Right cardiac atrium (tissue), 5 donors: ENCODE measurements at regions not wholly inside any gene's neighbourhood (a gene's known extent, or its start where the extent isn't known, plus 50 kb on each side); places are given as distances from the start of the nearest gene placed in this dataset.

Source experiments
- ATAC-seq, 2 donors: fragments of 200-7000 bp; cut with Tn5 transposase; one replicate each; pipeline versions ENCODE4 v1.8.0 to v1.9.1; 2020; ENCODE audit warnings: moderate library complexity in 2 of 2, mild to moderate bottlenecking in 1 of 2
- DNase-seq, 3 donors: peaks; one replicate each; pipeline ENCODE4 v3.0.0-alpha.2; 2020
- H3K27ac ChIP-seq: one replicate; pipeline ENCODE4 v1.5.1; 2013; ENCODE audit warnings: mild to moderate bottlenecking, low read length, control low read depth, moderate library complexity
- H3K27me3 ChIP-seq: one replicate; pipeline ENCODE4 v1.6.1; 2013; ENCODE audit not compliant: control insufficient read depth, insufficient read depth
- H3K4me1 ChIP-seq: one replicate; pipeline ENCODE4 v1.6.1; 2013; ENCODE audit warnings: low read length; ENCODE audit not compliant: control insufficient read depth, insufficient read depth
- H3K4me3 ChIP-seq: one replicate; pipeline ENCODE4 v1.5.1; 2013; ENCODE audit warnings: low read length, control low read depth
- H3K9me3 ChIP-seq: one replicate; pipeline ENCODE4 v1.6.1; 2013; ENCODE audit warnings: low read length; ENCODE audit not compliant: control insufficient read depth
- WGBS: extraction: QIAGEN DNeasy Blood & Tissue Kit; methylation state at CpG from one replicate; pipeline ENCODE4 v1.1.7; 2013; 5-methylcytosine and 5-hydroxymethylcytosine counted together
- intact Hi-C, 4 donors: fragments of 100-400 bp; cut with DNase I; formaldehyde crosslinking; loops; one replicate each; pipeline versions ENCODE4 v1.11.0 to v1.14.0; 2022 to 2023
- donor health status: healthy with polysubstance abuse.
- donor health status: DM: no; HTN: yes; CAD: no.
- donor health status: DM: no; HTN: no; CAD: no.
- donor health status: DM: no; HTN: yes; CAD: no; lungs with severe emphysema.
- donor health status: DM: yes; HTN: yes; CAD: no.

DNA sequence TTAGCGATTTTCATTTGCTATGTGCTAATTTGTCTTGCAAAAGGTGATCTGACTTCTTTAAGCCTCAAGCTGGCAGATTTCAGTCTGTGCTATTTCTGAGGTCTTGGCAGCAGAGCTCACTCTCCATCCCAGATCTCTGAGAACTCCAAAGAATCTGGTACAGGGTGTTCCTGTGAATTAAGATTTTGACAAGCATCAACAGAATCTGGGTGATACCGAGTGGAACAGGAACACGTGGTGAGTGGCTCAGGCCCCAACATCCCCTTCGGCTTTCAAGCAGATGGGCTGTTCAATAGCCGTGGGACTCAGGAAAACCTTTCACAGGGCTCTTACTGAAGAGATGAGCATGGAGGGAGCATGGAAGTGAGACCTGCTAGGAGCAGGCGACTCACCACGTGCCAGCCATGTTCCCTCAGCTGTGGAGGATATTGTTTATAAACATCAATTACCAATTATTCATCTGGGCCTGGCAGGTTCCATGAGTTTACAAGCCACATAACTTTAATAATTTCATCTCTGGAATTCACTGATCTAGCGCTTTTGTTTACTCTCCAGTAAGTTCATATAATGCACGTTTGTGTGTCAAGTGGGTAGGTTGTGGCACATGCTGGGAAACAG, 103.4 kb upstream of the SELENOK start:
- Histone ChIP-seq H3K27me3 (no peaks in the 10 kb centered on the region), H3K27ac (peak overlapping the region; percentile 42), H3K4me3 (no peak overlapping the region), H3K4me1 (peaks cover 10% of the 10 kb centered on the region), H3K9me3 (no peaks in the 10 kb centered on the region)
- ATAC-seq (peak; percentile 47 to 85), DNase-seq (peak in 1 of 3 donors; percentile 63)
- intact Hi-C loops, result no loop called here
- WGBS, result 57% methylated on average over 9 of the region's 9 CpGs

GRCh38 chr3:53991240-53991639, 99.6 kb upstream of the SELENOK start:
- DNase-seq (no peak), ATAC-seq (no peak)
- H3K9me3 ChIP-seq, result no peaks in the 10 kb centered on the region
- peaks cover 5% of the 10 kb centered on the region for H3K4me1 ChIP-seq
- WGBS, result 82% methylated on average over 2 of the region's 2 CpGs
- intact Hi-C loops, result no loop called here
- H3K27ac ChIP-seq, result no peak overlapping the region
- H3K27me3 ChIP-seq, result no peaks in the 10 kb centered on the region
- no peak overlapping the region for H3K4me3 ChIP-seq

DNA sequence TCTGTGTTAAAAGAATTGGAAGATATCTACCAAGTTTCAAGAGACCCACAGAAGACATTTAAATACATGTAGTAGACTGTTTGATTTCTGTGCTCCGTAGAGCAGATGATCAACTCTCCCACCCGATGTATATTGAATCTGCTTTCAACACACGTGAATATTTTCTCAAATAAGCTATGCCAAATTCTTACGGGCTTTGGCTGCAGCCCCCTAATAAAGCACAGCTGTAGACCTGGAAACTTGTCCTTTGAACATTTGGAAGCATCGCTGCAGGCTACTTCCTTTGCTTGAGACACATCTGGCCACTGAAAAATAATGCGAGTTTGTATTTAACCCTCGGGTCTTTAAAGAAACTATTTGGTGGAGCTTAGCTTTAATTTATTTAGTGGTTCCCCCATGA, 98.3 kb upstream of the SELENOK start:
- no peaks in the 10 kb centered on the region for H3K9me3 ChIP-seq
- H3K4me1 ChIP-seq, result no peaks in the 10 kb centered on the region
- ATAC-seq (no peak), DNase-seq (no peak)
- H3K4me3 ChIP-seq, result no peak overlapping the region
- no peaks in the 10 kb centered on the region for H3K27me3 ChIP-seq
- H3K27ac ChIP-seq, result no peak overlapping the region
- WGBS, result 54% methylated on average over 7 of the region's 7 CpGs
- intact Hi-C loops, result no loop called here

DNA sequence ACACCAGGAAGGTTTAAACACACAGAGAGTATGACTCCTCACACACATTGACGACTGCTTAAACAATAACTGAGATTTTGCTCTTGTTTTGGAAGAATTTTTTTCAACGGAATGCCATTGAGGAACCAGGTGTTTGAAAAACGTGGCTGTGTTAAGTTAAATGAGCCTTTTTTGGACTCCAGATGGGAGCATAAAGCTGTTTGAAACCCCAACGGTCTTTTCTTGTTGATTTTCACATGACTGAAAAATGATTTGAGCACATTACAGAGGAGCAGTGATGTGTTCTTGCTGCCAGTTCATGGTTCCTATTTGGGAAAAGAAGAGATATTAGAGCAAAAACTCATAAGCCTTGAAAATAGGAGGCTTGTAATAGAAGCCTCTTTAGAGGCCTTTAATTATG, 97.8 kb upstream of the SELENOK start:
- ATAC-seq, result no peak
- WGBS, result 61% methylated on average over 4 of the region's 4 CpGs

DNA sequence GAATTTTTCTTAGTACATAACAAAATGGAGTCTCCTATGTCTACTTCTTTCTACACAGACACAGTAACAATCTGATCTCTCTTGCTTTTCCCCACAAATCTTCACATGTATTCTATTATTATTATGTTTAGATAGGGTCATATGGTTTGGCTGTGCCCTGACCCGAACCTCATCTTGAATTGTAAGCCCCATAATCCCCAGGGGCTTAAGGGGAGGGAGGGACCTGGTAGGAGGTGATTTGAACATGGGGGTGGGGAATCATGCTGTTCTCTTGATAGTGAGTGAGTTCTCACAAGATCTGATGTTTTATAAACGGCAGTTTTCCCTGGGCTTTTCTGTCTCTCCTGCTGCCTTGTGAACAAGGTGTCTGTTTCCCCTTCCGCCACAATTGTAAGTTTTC, 86.7 kb upstream of the SELENOK start:
- no peak for ATAC-seq
- Histone ChIP-seq H3K27me3 (no peaks in the 10 kb centered on the region), H3K4me3 (no peak overlapping the region), H3K9me3 (no peaks in the 10 kb centered on the region), H3K4me1 (no peaks in the 10 kb centered on the region), H3K27ac (no peak overlapping the region)
- WGBS, result 54% methylated on average over 3 of the region's 3 CpGs
- intact Hi-C loops, result no loop called here
- DNase-seq, result no peak

More for the DNA sequence above, 97.8 kb upstream of the SELENOK start:
- intact Hi-C loops, result no loop called here
- H3K4me1 ChIP-seq, result no peaks in the 10 kb centered on the region
- no peaks in the 10 kb centered on the region for H3K27me3 ChIP-seq
- H3K4me3 ChIP-seq, result no peak overlapping the region
- H3K9me3 ChIP-seq, result no peaks in the 10 kb centered on the region
- H3K27ac ChIP-seq, result no peak overlapping the region
- DNase-seq, result no peak

DNA sequence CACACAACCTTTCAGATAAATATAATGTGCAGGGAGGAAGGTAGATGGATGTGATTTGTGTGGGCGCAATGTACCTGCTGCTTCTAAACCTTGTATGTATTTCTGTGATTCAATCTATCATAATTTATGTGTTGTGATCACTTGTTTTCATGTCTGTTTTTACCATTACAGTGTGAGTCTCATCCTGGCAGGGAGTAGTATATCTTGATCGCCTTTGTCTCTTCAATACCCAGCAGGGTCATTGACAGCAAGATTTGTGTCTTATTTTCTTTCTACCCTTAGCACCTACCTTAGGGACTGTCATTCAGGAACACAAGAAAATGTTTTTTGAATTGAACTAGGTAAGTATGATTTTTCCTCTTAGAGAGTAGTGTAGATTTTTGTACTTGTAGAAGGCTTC, 83.7 kb upstream of the SELENOK start:
- 88% methylated on average over 2 of the region's 2 CpGs for WGBS
- ATAC-seq, result no peak
- Histone ChIP-seq H3K4me1 (no peaks in the 10 kb centered on the region), H3K27ac (no peak overlapping the region), H3K4me3 (no peak overlapping the region), H3K9me3 (no peaks in the 10 kb centered on the region), H3K27me3 (no peaks in the 10 kb centered on the region)
- intact Hi-C loops, result no loop called here
- no peak for DNase-seq

GRCh38 chr3:53974324-53974723, 82.7 kb upstream of the SELENOK start:
- H3K27ac ChIP-seq, result no peak overlapping the region
- intact Hi-C loops, result no loop called here
- H3K4me3 ChIP-seq, result no peak overlapping the region
- H3K4me1 ChIP-seq, result no peaks in the 10 kb centered on the region
- H3K27me3 ChIP-seq, result no peaks in the 10 kb centered on the region
- no peak for DNase-seq
- no peaks in the 10 kb centered on the region for H3K9me3 ChIP-seq
- 44% methylated on average over 2 of the region's 2 CpGs for WGBS
- ATAC-seq, result no peak

DNA sequence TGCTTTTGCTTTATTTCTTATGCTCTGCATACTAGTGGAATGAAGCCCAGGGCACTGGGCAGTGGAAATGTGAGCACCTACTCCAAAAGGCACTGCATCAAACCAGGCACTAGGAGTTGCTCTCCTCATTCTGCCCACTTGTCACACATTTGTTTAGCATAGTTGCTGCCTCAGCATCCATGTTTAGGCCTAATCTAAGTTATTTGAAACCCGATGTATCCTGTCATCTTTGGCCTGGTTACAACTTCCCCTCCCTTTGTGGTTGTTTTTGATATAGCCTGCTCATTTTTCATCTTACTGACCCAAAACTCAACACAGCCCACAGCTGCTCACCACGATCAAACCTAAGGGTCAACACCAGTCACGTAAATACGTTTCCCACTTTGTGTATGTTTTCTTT, 82.2 kb upstream of the SELENOK start:
- H3K4me1 ChIP-seq, result no peaks in the 10 kb centered on the region
- H3K4me3 ChIP-seq, result no peak overlapping the region
- ATAC-seq (no peak), DNase-seq (no peak)
- WGBS, result 56% methylated on average over 4 of the region's 4 CpGs
- H3K9me3 ChIP-seq, result no peaks in the 10 kb centered on the region
- no peak overlapping the region for H3K27ac ChIP-seq
- intact Hi-C loops, result no loop called here
- H3K27me3 ChIP-seq, result no peaks in the 10 kb centered on the region

DNA sequence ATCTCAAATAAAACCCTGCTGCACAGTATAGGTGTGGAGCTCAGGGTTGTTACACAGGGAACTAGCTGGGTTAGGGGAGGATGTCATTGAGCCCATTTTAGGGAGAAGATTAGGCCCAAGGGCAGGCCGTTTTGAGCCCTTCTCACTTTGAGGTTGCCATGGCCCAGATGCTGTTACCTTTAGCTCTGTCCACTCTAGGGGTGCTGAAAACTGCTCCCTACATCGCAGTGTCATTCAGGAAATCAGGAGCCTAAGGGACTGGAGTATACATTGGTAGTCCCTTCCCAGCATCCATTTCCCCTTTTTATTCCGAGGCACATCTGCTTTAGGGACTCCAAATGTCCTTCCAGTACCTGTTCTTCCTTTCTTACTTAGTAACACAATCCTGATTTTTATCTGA, 79.0 kb upstream of the SELENOK start:
- no peak overlapping the region for H3K4me3 ChIP-seq
- WGBS, result 41% methylated on average over 3 of the region's 3 CpGs
- intact Hi-C loops, result no loop called here
- no peaks in the 10 kb centered on the region for H3K9me3 ChIP-seq
- H3K27ac ChIP-seq, result no peak overlapping the region
- ATAC-seq, result no peak
- DNase-seq, result no peak
- no peaks in the 10 kb centered on the region for H3K27me3 ChIP-seq
- no peaks in the 10 kb centered on the region for H3K4me1 ChIP-seq

DNA sequence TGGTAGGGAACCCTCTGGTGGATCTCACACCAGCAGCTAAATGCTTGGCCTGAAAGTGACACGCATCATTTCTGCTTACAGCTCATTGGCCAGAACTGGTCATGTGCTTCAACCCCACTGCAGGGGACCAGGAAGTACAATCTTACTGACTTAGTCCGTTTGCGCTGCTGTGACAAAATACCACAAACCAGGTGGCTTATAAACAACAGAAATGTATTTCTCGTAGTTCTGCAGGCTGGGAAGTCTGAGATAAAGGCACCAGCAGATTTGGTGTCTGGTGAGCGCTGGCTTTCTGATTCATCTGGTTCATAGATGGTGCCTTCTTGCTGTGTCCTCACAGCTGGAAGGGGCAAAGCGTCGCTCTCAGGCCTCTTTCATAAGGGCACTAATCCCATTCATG, 77.4 kb upstream of the SELENOK start:
- intact Hi-C loops, result no loop called here
- no peaks in the 10 kb centered on the region for H3K27me3 ChIP-seq
- no peak overlapping the region for H3K27ac ChIP-seq
- H3K9me3 ChIP-seq, result no peaks in the 10 kb centered on the region
- DNase-seq (no peak), ATAC-seq (no peak)
- no peaks in the 10 kb centered on the region for H3K4me1 ChIP-seq
- H3K4me3 ChIP-seq, result no peak overlapping the region
- 85% methylated on average over 7 of the region's 7 CpGs for WGBS

GRCh38 chr3:53965291-53965690, 73.6 kb upstream of the SELENOK start:
- Histone ChIP-seq H3K9me3 (no peaks in the 10 kb centered on the region), H3K27ac (no peak overlapping the region), H3K27me3 (no peaks in the 10 kb centered on the region), H3K4me3 (no peak overlapping the region), H3K4me1 (no peaks in the 10 kb centered on the region)
- intact Hi-C loops, result no loop called here
- WGBS, result 79% methylated on average over 1 of the region's 1 CpG
- DNase-seq, result no peak
- ATAC-seq, result no peak

- H3K9me3 ChIP-seq, result no peaks in the 10 kb centered on the region
- 92% methylated on average over 10 of the region's 10 CpGs for WGBS
- DNase-seq (no peak), ATAC-seq (no peak)
- no peak overlapping the region for H3K27ac ChIP-seq
- no peaks in the 10 kb centered on the region for H3K27me3 ChIP-seq
- intact Hi-C loops, result no loop called here
- H3K4me1 ChIP-seq, result no peaks in the 10 kb centered on the region
- H3K4me3 ChIP-seq, result no peak overlapping the region
These were observed 66.2 kb upstream of the SELENOK start for GRCh38 chr3:53957831-53958230.
